ENCODE measurements at regions not wholly inside any gene's neighbourhood (a gene's known extent, or its start where the extent isn't known, plus 50 kb on each side); places are given as distances from the start of the nearest gene placed in this dataset.

GRCh38 chr10:123517901-123518300, 148.3 kb upstream of the GPR26 start:
- ChIA-PET CTCF (no interaction called here), POLR2A (no interaction called here)
- Histone ChIP-seq H3K9me1 (replicated peaks; ENCODE audit: control insufficient read depth, extremely low read depth, insufficient read depth, low read length) (no peaks in the 10 kb centered on the region), H3K4me1 (ENCODE audit: control insufficient read depth, extremely low read depth, insufficient read depth, low read length) (no peaks in the 10 kb centered on the region), H3K36me3 (ENCODE audit: control insufficient read depth in 2 of 2, extremely low read depth in 1 of 2, insufficient read depth in 2 of 2, low read length in 2 of 2) (no peaks in the 10 kb centered on the region), H3K79me2 (ENCODE audit: control insufficient read depth, insufficient read depth, low read length) (no peaks in the 10 kb centered on the region), H3K27me3 (ENCODE audit: control insufficient read depth in 2 of 2, insufficient read depth in 2 of 2, low read length in 2 of 2) (no peaks in the 10 kb centered on the region), H3K4me3 (replicated peaks in 1 of 3; ENCODE audit: insufficient read depth in 1 of 3, low read depth in 1 of 3, low read length in 3 of 3) (no peak overlapping the region), H3K4me2 (ENCODE audit: insufficient read depth, low read length) (no peak overlapping the region), H3K27ac (ENCODE audit: insufficient read depth, low read depth, low read length) (no peak overlapping the region), H2AFZ (ENCODE audit: low read depth, low read length) (no peak overlapping the region), H3K9ac (replicated peaks; ENCODE audit: extremely low read depth, insufficient read depth, low read length) (no peak overlapping the region), H4K20me1 (replicated peaks; ENCODE audit: control insufficient read depth, extremely low read depth, insufficient read depth, low read length) (no peaks in the 10 kb centered on the region), H3K9me3 (replicated peaks; ENCODE audit: control insufficient read depth, insufficient read depth, low read length) (no peaks in the 10 kb centered on the region)
- no TSS peak for BruUV-seq (replicated peaks)
- dilution Hi-C loops (cut with MboI; ENCODE audit: extremely low pct_ligation_motif_present, low sequenced_read_pairs) (no loop called here), intact Hi-C loops (cut with micrococcal nuclease) (no loop called here)
- TF ChIP-seq CTCF (IDR thresholded peaks at IDR 0.05; ENCODE audit: extremely low read depth in 1 of 2, insufficient read depth in 1 of 2, low read depth in 1 of 2, low read length in 2 of 2) (no peak), POLR2A (IDR thresholded peaks at IDR 0.05; ENCODE audit: low read depth, low read length) (no peak), GATA2 (IDR thresholded peaks at IDR 0.05; ENCODE audit: insufficient read depth, insufficient read length, low read depth, low read length) (no peak), POLR2AphosphoS5 (IDR thresholded peaks at IDR 0.05; ENCODE audit: insufficient read depth, low read depth, low read length) (no peak), FOS (IDR thresholded peaks at IDR 0.05; ENCODE audit: borderline replicate concordance, insufficient read depth, low read length) (no peak), MAX (IDR thresholded peaks at IDR 0.05; ENCODE audit: insufficient read depth, insufficient read length) (no peak), EZH2 (IDR thresholded peaks at IDR 0.05; ENCODE audit: borderline replicate concordance, low read depth, low read length, severe bottlenecking) (no peak), JUN (IDR thresholded peaks at IDR 0.05; ENCODE audit: borderline replicate concordance, insufficient read depth, insufficient read length, low read depth) (no peak), MYC (IDR thresholded peaks at IDR 0.05; ENCODE audit: low read depth, low read length) (no peak)
- FAIRE-seq (no peak), DNase-seq (ENCODE audit: low read depth, low spot score) (no peak)
